T-helper 17 cell (primary cell): ENCODE measurements at regions not wholly inside any gene's neighbourhood (a gene's known extent, or its start where the extent isn't known, plus 50 kb on each side); places are given as distances from the start of the nearest gene placed in this dataset.

Experiments
- ATAC-seq: fragments of 150-1000 bp; cut with Tn5 transposase; 2 replicates; pipeline ENCODE4 v1.10.0; 2021; ENCODE audit warnings: mild to moderate bottlenecking, moderate library complexity
- DNase-seq, 3 donors: peaks; one replicate each; pipeline versions ENCODE4 v3.0.0 to v3.0.0-alpha.2; 2020 to 2021
- H3K9me3 ChIP-seq: one replicate; pipeline ENCODE4 v1.7.0; 2013; ENCODE audit warnings: low read length, mild to moderate bottlenecking; ENCODE audit not compliant: control insufficient read depth, poor library complexity, severe bottlenecking
- H3K27ac Mint-ChIP-seq: one replicate; pipeline ENCODE4 v1.8.0; 2022; ENCODE audit warnings: mild to moderate bottlenecking, moderate library complexity, mixed read lengths
- H3K27me3 Mint-ChIP-seq: one replicate; pipeline ENCODE4 v1.8.0; 2022; ENCODE audit warnings: mixed read lengths
- H3K36me3 Mint-ChIP-seq: one replicate; pipeline ENCODE4 v1.8.0; 2022; ENCODE audit warnings: low read depth, mixed read lengths
- H3K4me1 Mint-ChIP-seq: one replicate; pipeline ENCODE4 v1.8.0; 2022; ENCODE audit warnings: mild to moderate bottlenecking, mixed read lengths
- H3K4me3 Mint-ChIP-seq: one replicate; pipeline ENCODE4 v1.8.0; 2022; ENCODE audit warnings: mild to moderate bottlenecking, moderate library complexity, mixed read lengths

- H3K4me1 Mint-ChIP-seq: peaks cover 2% of the 10 kb centered on the region
- H3K27ac Mint-ChIP-seq: no peak overlapping the region
- peaks cover 39% of the 10 kb centered on the region for H3K27me3 Mint-ChIP-seq
- no peak overlapping the region for H3K4me3 Mint-ChIP-seq
- DNase-seq: no peak
- H3K36me3 Mint-ChIP-seq: no peaks in the 10 kb centered on the region
- no peaks in the 10 kb centered on the region for H3K9me3 ChIP-seq
- no peak for ATAC-seq
Observed at GRCh38 chr17:72219137-72219823, 98.5 kb downstream of the SOX9 start.

- no peak overlapping the region for H3K4me3 Mint-ChIP-seq
- H3K36me3 Mint-ChIP-seq: no peaks in the 10 kb centered on the region
Observed at GRCh38 chr17:72219824-72220493, 99.1 kb downstream of the SOX9 start.

GRCh38 chr17:72222661-72223380 is 102.0 kb downstream of the SOX9 start:
- peaks cover 33% of the 10 kb centered on the region for H3K27me3 Mint-ChIP-seq
- peaks cover 2% of the 10 kb centered on the region for H3K4me1 Mint-ChIP-seq
- no peaks in the 10 kb centered on the region for H3K36me3 Mint-ChIP-seq
- H3K27ac Mint-ChIP-seq: no peak overlapping the region
- H3K9me3 ChIP-seq: no peaks in the 10 kb centered on the region
- no peak for ATAC-seq
- no peak for DNase-seq
- H3K4me3 Mint-ChIP-seq: no peak overlapping the region

More at GRCh38 chr17:72219824-72220493, 99.1 kb downstream of the SOX9 start:
- ATAC-seq (no peak), DNase-seq (no peak)
- no peaks in the 10 kb centered on the region for H3K9me3 ChIP-seq
- H3K27ac Mint-ChIP-seq: no peak overlapping the region
- peaks cover 2% of the 10 kb centered on the region for H3K4me1 Mint-ChIP-seq
- peaks cover 39% of the 10 kb centered on the region for H3K27me3 Mint-ChIP-seq

GRCh38 chr17:72223866-72224291 is 103.1 kb downstream of the SOX9 start:
- ATAC-seq (no peak), DNase-seq (no peak)
- H3K4me3 Mint-ChIP-seq: no peak overlapping the region
- H3K4me1 Mint-ChIP-seq: peaks cover 2% of the 10 kb centered on the region
- no peaks in the 10 kb centered on the region for H3K36me3 Mint-ChIP-seq
- no peaks in the 10 kb centered on the region for H3K9me3 ChIP-seq
- no peak overlapping the region for H3K27ac Mint-ChIP-seq
- peaks cover 22% of the 10 kb centered on the region for H3K27me3 Mint-ChIP-seq

- DNase-seq: no peak
- no peak for ATAC-seq
- no peak overlapping the region for H3K27ac Mint-ChIP-seq
Observed at GRCh38 chr17:72226322-72226721, 105.5 kb downstream of the SOX9 start.

GRCh38 chr17:72233986-72234385 is 113.2 kb downstream of the SOX9 start:
- ATAC-seq (no peak), DNase-seq (no peak)
- no peaks in the 10 kb centered on the region for H3K9me3 ChIP-seq
- H3K27ac Mint-ChIP-seq: no peak overlapping the region
- no peak overlapping the region for H3K4me3 Mint-ChIP-seq
- no peaks in the 10 kb centered on the region for H3K4me1 Mint-ChIP-seq
- peaks cover 6% of the 10 kb centered on the region for H3K27me3 Mint-ChIP-seq
- H3K36me3 Mint-ChIP-seq: no peaks in the 10 kb centered on the region

More at GRCh38 chr17:72226322-72226721, 105.5 kb downstream of the SOX9 start:
- H3K9me3 ChIP-seq: no peaks in the 10 kb centered on the region
- Mint-ChIP-seq H3K27me3 (no peaks in the 10 kb centered on the region), H3K36me3 (no peaks in the 10 kb centered on the region), H3K4me3 (no peak overlapping the region), H3K4me1 (no peaks in the 10 kb centered on the region)

- DNase-seq (no peak), ATAC-seq (no peak)
- H3K27me3 Mint-ChIP-seq: peaks cover 6% of the 10 kb centered on the region
- no peaks in the 10 kb centered on the region for H3K4me1 Mint-ChIP-seq
- no peaks in the 10 kb centered on the region for H3K9me3 ChIP-seq
- no peaks in the 10 kb centered on the region for H3K36me3 Mint-ChIP-seq
- no peak overlapping the region for H3K4me3 Mint-ChIP-seq
- no peak overlapping the region for H3K27ac Mint-ChIP-seq
Observed at GRCh38 chr17:72234985-72235384, 114.2 kb downstream of the SOX9 start.

GRCh38 chr17:72236980-72237633 is 116.3 kb downstream of the SOX9 start:
- Mint-ChIP-seq H3K4me1 (no peaks in the 10 kb centered on the region), H3K4me3 (no peak overlapping the region), H3K27me3 (peaks cover 6% of the 10 kb centered on the region), H3K36me3 (no peaks in the 10 kb centered on the region), H3K27ac (no peak overlapping the region)
- ATAC-seq (no peak), DNase-seq (no peak)
- no peaks in the 10 kb centered on the region for H3K9me3 ChIP-seq

DNA sequence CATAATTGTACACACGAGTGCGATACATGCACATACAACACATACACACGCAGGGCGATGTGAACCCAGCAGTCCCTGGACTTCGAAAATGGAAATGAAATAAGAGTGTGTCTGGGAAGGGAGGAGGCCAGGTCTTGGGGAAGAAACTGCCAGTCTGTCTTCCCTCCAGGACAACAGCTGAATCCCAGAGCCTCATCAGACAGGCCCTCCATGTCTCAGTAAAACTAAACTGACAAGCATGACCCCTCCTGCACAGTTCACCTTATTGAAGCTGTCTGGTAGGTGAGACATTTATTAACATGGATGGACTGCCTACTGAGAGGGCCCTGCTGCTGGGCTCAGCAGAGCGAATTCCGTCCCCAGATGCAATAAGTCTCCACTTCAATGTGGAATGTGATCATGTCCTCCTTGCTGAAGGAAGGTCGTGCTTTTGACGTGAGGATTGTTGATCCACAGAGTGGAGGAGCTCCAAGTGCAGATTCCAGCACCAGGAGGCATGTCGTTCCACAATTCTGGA is 117.4 kb downstream of the SOX9 start:
- Mint-ChIP-seq H3K36me3 (no peaks in the 10 kb centered on the region), H3K4me1 (no peaks in the 10 kb centered on the region), H3K4me3 (no peak overlapping the region), H3K27me3 (peaks cover 6% of the 10 kb centered on the region), H3K27ac (no peak overlapping the region)
- DNase-seq: no peak
- ATAC-seq: no peak
- no peaks in the 10 kb centered on the region for H3K9me3 ChIP-seq

DNA sequence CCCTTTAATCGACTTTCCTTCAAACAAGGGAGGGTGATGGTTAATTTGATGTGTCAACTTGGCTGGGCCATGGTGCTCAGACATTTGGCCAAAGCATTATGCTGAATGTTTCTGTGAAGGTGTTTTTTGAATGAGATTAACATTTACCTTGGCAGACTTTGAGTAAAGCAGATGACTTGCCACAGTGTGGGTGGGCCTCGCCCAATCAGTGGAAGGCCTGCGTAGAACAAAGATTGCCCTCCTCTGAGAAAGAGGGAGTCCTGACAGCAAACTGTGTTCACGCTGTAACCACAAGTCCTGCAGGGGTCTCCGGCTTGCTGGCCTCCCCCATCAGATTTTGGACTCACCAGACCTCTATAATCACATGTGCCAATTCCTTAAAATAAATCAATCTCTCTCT is 118.7 kb downstream of the SOX9 start:
- DNase-seq: no peak
- H3K27me3 Mint-ChIP-seq: no peaks in the 10 kb centered on the region
- no peaks in the 10 kb centered on the region for H3K9me3 ChIP-seq
- H3K36me3 Mint-ChIP-seq: no peaks in the 10 kb centered on the region
- no peak for ATAC-seq
- no peaks in the 10 kb centered on the region for H3K4me1 Mint-ChIP-seq
- H3K27ac Mint-ChIP-seq: no peak overlapping the region
- no peak overlapping the region for H3K4me3 Mint-ChIP-seq

DNA sequence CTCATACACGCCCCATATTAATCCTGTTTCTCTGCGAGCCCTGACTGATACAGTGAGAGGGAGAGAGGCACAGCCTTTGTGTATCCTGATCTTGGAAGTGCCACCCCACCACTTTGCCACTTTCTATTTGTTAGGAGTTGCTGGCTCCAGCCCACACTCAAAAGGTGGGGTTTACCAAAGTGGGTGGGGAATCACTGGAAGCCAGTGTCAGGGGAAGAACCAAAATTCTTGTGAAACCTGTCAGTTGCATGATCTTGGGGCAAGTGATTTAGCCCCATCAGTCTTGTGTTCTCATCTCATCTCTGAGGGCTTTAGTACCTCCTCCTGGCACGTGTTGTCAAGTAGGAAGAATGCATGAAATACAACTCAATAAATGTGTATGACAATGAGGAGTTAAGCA is 119.5 kb downstream of the SOX9 start:
- H3K36me3 Mint-ChIP-seq: no peaks in the 10 kb centered on the region
- ATAC-seq (no peak), DNase-seq (no peak)
- H3K4me1 Mint-ChIP-seq: no peaks in the 10 kb centered on the region
- no peak overlapping the region for H3K27ac Mint-ChIP-seq
- no peak overlapping the region for H3K4me3 Mint-ChIP-seq
- no peaks in the 10 kb centered on the region for H3K27me3 Mint-ChIP-seq
- no peaks in the 10 kb centered on the region for H3K9me3 ChIP-seq

DNA sequence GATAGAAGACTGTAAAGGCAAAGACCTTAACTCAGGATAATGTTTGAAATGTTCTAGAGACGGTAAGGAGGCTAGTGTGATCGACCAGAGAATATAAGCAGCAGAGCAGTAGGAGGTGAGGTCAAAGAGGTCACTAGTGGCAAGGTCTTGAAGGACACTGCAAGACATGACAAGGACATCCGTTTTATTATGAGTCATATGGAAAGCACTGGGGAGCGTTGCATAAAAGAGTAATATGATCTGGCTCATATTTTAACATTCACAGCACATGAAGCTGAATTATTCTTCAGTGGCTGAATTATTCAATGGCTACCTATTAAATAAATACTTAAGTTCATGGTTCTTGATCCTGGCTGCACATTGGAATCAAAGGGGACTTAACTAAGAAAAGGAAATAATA is 123.7 kb downstream of the SOX9 start:
- no peaks in the 10 kb centered on the region for H3K36me3 Mint-ChIP-seq
- no peaks in the 10 kb centered on the region for H3K9me3 ChIP-seq
- H3K4me3 Mint-ChIP-seq: no peak overlapping the region
- no peak overlapping the region for H3K27ac Mint-ChIP-seq
- H3K4me1 Mint-ChIP-seq: no peaks in the 10 kb centered on the region
- ATAC-seq (no peak), DNase-seq (no peak)
- no peaks in the 10 kb centered on the region for H3K27me3 Mint-ChIP-seq

- DNase-seq: no peak
- no peaks in the 10 kb centered on the region for H3K36me3 Mint-ChIP-seq
- ATAC-seq: no peak
- H3K4me3 Mint-ChIP-seq: no peak overlapping the region
- H3K4me1 Mint-ChIP-seq: no peaks in the 10 kb centered on the region
- H3K27me3 Mint-ChIP-seq: no peaks in the 10 kb centered on the region
- H3K27ac Mint-ChIP-seq: no peak overlapping the region
- no peaks in the 10 kb centered on the region for H3K9me3 ChIP-seq
Observed at GRCh38 chr17:72244956-72245355, 124.1 kb downstream of the SOX9 start.
